Loucy (cell line): ENCODE measurements at regions not wholly inside any gene's neighbourhood (a gene's known extent, or its start where the extent isn't known, plus 50 kb on each side); places are given as distances from the start of the nearest gene placed in this dataset.

Experiments used
- CTCF ChIP-seq: fragments of 200-600 bp; sonication (generic); conservative IDR thresholded peaks from 2 replicates; pipeline ENCODE4 v1.5.1; 2014; ENCODE audit warnings: mild to moderate bottlenecking, antibody characterized with exemption, low read length
- EZH2phosphoT487 ChIP-seq: fragments of 200-600 bp; IDR thresholded peaks from 2 replicates; pipeline ENCODE4 v1.6.1; 2018; ENCODE audit warnings: antibody characterized with exemption, mild to moderate bottlenecking, moderate library complexity, borderline replicate concordance

GRCh38 chr10:4201866-4202825 is 417.1 kb upstream of the KLF6 start:
- TF ChIP-seq CTCF (no peak), EZH2phosphoT487 (no peak)
